Stimulated activated naive B cell treated with anti-CD40 and anti-IgM and Interleukin-4, amounts not matched to agents 10 μg/mL and 1 μg/mL and 100 μg/mL, for 72 hours (primary cell): ENCODE measurements at regions not wholly inside any gene's neighbourhood (a gene's known extent, or its start where the extent isn't known, plus 50 kb on each side); places are given as distances from the start of the nearest gene placed in this dataset.

ENCODE experiments used
- ATAC-seq, 2 donors: fragments of 150-1000 bp; cut with Tn5 transposase; replicated peaks; 2 replicates each; pipeline ENCODE4 v1.10.0; 2021; ENCODE audit warnings: moderate library complexity in 1 of 2
- DNase-seq: peaks from one replicate; pipeline ENCODE4 v3.0.0; 2021
- H3K27ac Mint-ChIP-seq: one replicate; pipeline ENCODE4 v1.8.0; 2022; ENCODE audit warnings: mild to moderate bottlenecking, mixed read lengths
- H3K27me3 Mint-ChIP-seq, 2 donors: one replicate each; pipeline ENCODE4 v1.8.0; 2022; ENCODE audit warnings: mixed read lengths in 2 of 2
- H3K36me3 Mint-ChIP-seq, 2 donors: one replicate each; pipeline ENCODE4 v1.8.0; 2022; ENCODE audit warnings: mixed read lengths in 2 of 2, mild to moderate bottlenecking in 1 of 2
- H3K4me1 Mint-ChIP-seq, 2 donors: one replicate each; pipeline ENCODE4 v1.8.0; 2022; ENCODE audit warnings: mixed read lengths in 2 of 2, mild to moderate bottlenecking in 1 of 2
- H3K4me3 Mint-ChIP-seq, 2 donors: one replicate each; pipeline ENCODE4 v1.8.0; 2022; ENCODE audit warnings: mild to moderate bottlenecking in 2 of 2, mixed read lengths in 2 of 2, moderate library complexity in 1 of 2
- H3K9me3 Mint-ChIP-seq, 2 donors: one replicate each; pipeline ENCODE4 v1.8.0; 2022; ENCODE audit warnings: mixed read lengths in 2 of 2, mild to moderate bottlenecking in 1 of 2

GRCh38 chr6:43874814-43875590 lies 105.0 kb downstream of the VEGFA start:
- no peak for DNase-seq
- no peak overlapping the region for H3K27ac Mint-ChIP-seq
- H3K9me3 Mint-ChIP-seq, result no peaks in the 10 kb centered on the region
- H3K4me1 Mint-ChIP-seq, result no peaks in the 10 kb centered on the region
- H3K36me3 Mint-ChIP-seq, result no peaks in the 10 kb centered on the region
- H3K4me3 Mint-ChIP-seq, result no peak overlapping the region
- peaks cover 6 to 8% of the 10 kb centered on the region in 2 donors for H3K27me3 Mint-ChIP-seq
- ATAC-seq, result no peak

GRCh38 chr6:43873806-43874714 lies 104.0 kb downstream of the VEGFA start:
- Mint-ChIP-seq H3K36me3 (no peaks in the 10 kb centered on the region), H3K27ac (no peak overlapping the region), H3K9me3 (no peaks in the 10 kb centered on the region), H3K27me3 (peaks cover 6 to 8% of the 10 kb centered on the region in 2 donors), H3K4me1 (no peaks in the 10 kb centered on the region), H3K4me3 (no peak overlapping the region)
- no peak for DNase-seq
- no peak for ATAC-seq

GRCh38 chr6:43871933-43872332 lies 101.9 kb downstream of the VEGFA start:
- no peak for ATAC-seq
- DNase-seq, result no peak
- Mint-ChIP-seq H3K4me1 (no peaks in the 10 kb centered on the region), H3K4me3 (no peak overlapping the region), H3K9me3 (no peaks in the 10 kb centered on the region), H3K27ac (no peak overlapping the region), H3K27me3 (peaks cover 6 to 11% of the 10 kb centered on the region in 2 donors), H3K36me3 (no peaks in the 10 kb centered on the region)

- Mint-ChIP-seq H3K4me3 (no peak overlapping the region), H3K4me1 (no peaks in the 10 kb centered on the region), H3K9me3 (no peaks in the 10 kb centered on the region), H3K36me3 (no peaks in the 10 kb centered on the region), H3K27me3 (peaks cover 10 to 12% of the 10 kb centered on the region in 2 donors), H3K27ac (no peak overlapping the region)
- DNase-seq (no peak), ATAC-seq (no peak)
These were observed 101.3 kb downstream of the VEGFA start for GRCh38 chr6:43871284-43871683.

GRCh38 chr6:43870660-43871061 lies 100.7 kb downstream of the VEGFA start:
- Mint-ChIP-seq H3K36me3 (no peaks in the 10 kb centered on the region), H3K4me3 (no peak overlapping the region), H3K27me3 (peaks cover 17% of the 10 kb centered on the region in 2 donors), H3K4me1 (no peaks in the 10 kb centered on the region), H3K9me3 (no peaks in the 10 kb centered on the region), H3K27ac (no peak overlapping the region)
- no peak for ATAC-seq
- no peak for DNase-seq

- H3K4me1 Mint-ChIP-seq, result no peaks in the 10 kb centered on the region
- no peak for ATAC-seq
- H3K27ac Mint-ChIP-seq, result no peak overlapping the region
- H3K36me3 Mint-ChIP-seq, result no peaks in the 10 kb centered on the region
- no peaks in the 10 kb centered on the region for H3K9me3 Mint-ChIP-seq
- H3K27me3 Mint-ChIP-seq, result peaks cover 20% of the 10 kb centered on the region in 2 donors
- H3K4me3 Mint-ChIP-seq, result no peak overlapping the region
- DNase-seq, result no peak
These were observed 100.0 kb downstream of the VEGFA start for GRCh38 chr6:43869792-43870659.

- Mint-ChIP-seq H3K4me3 (no peak overlapping the region), H3K9me3 (no peaks in the 10 kb centered on the region), H3K36me3 (no peaks in the 10 kb centered on the region), H3K27me3 (peaks cover 23 to 25% of the 10 kb centered on the region in 2 donors), H3K27ac (no peak overlapping the region), H3K4me1 (no peaks in the 10 kb centered on the region)
- DNase-seq, result no peak
- ATAC-seq, result no peak
These were observed 99.2 kb downstream of the VEGFA start for GRCh38 chr6:43869079-43869710.

- ATAC-seq, result no peak
These were observed 98.5 kb downstream of the VEGFA start for GRCh38 chr6:43868467-43868866.

GRCh38 chr6:43867996-43868395 lies 98.0 kb downstream of the VEGFA start:
- Mint-ChIP-seq H3K4me3 (no peak overlapping the region), H3K36me3 (no peaks in the 10 kb centered on the region), H3K9me3 (no peaks in the 10 kb centered on the region), H3K27me3 (peaks cover 26 to 27% of the 10 kb centered on the region in 2 donors), H3K4me1 (no peaks in the 10 kb centered on the region), H3K27ac (no peak overlapping the region)
- ATAC-seq (no peak), DNase-seq (no peak)

More at GRCh38 chr6:43868467-43868866, 98.5 kb downstream of the VEGFA start:
- Mint-ChIP-seq H3K36me3 (no peaks in the 10 kb centered on the region), H3K9me3 (no peaks in the 10 kb centered on the region), H3K27ac (no peak overlapping the region), H3K4me1 (no peaks in the 10 kb centered on the region), H3K4me3 (no peak overlapping the region), H3K27me3 (peaks cover 23 to 25% of the 10 kb centered on the region in 2 donors)
- DNase-seq, result no peak

GRCh38 chr6:43867246-43867645 lies 97.2 kb downstream of the VEGFA start:
- no peak for ATAC-seq
- no peak overlapping the region for H3K4me3 Mint-ChIP-seq
- no peaks in the 10 kb centered on the region for H3K9me3 Mint-ChIP-seq
- H3K27me3 Mint-ChIP-seq, result peaks cover 23 to 26% of the 10 kb centered on the region in 2 donors
- H3K27ac Mint-ChIP-seq, result no peak overlapping the region
- no peak for DNase-seq
- H3K4me1 Mint-ChIP-seq, result no peaks in the 10 kb centered on the region
- no peaks in the 10 kb centered on the region for H3K36me3 Mint-ChIP-seq

GRCh38 chr6:43865932-43866645 lies 96.1 kb downstream of the VEGFA start:
- H3K4me1 Mint-ChIP-seq, result no peaks in the 10 kb centered on the region
- DNase-seq (no peak), ATAC-seq (no peak)
- H3K27me3 Mint-ChIP-seq, result peaks cover 22 to 25% of the 10 kb centered on the region in 2 donors
- no peaks in the 10 kb centered on the region for H3K36me3 Mint-ChIP-seq
- H3K27ac Mint-ChIP-seq, result no peak overlapping the region
- no peak overlapping the region for H3K4me3 Mint-ChIP-seq
- H3K9me3 Mint-ChIP-seq, result no peaks in the 10 kb centered on the region

GRCh38 chr6:43865086-43865485 lies 95.1 kb downstream of the VEGFA start:
- Mint-ChIP-seq H3K4me1 (no peaks in the 10 kb centered on the region), H3K27me3 (peaks cover 21 to 23% of the 10 kb centered on the region in 2 donors), H3K27ac (no peak overlapping the region), H3K9me3 (no peaks in the 10 kb centered on the region), H3K4me3 (no peak overlapping the region), H3K36me3 (no peaks in the 10 kb centered on the region)
- no peak for DNase-seq
- no peak for ATAC-seq

GRCh38 chr6:43862925-43863324 lies 92.9 kb downstream of the VEGFA start:
- Mint-ChIP-seq H3K4me3 (no peak overlapping the region), H3K27ac (no peak overlapping the region), H3K27me3 (peaks cover 21 to 33% of the 10 kb centered on the region in 2 donors), H3K4me1 (no peaks in the 10 kb centered on the region), H3K36me3 (no peaks in the 10 kb centered on the region), H3K9me3 (no peaks in the 10 kb centered on the region)
- DNase-seq (no peak), ATAC-seq (no peak)
